Gastrocnemius medialis (tissue), 4 donors: ENCODE measurements at regions not wholly inside any gene's neighbourhood (a gene's known extent, or its start where the extent isn't known, plus 50 kb on each side); places are given as distances from the start of the nearest gene placed in this dataset.

Experiments
- CTCF ChIP-seq, 5 experiments: fragments of 450-650 bp in 3 of 5; fragments of 200-600 bp in 2 of 5; sonication (generic) in 2 of 5; IDR thresholded peaks in 4 of 5; conservative IDR thresholded peaks in 1 of 5; 1 replicate in 4 of 5; 2 replicates in 1 of 5; pipeline ENCODE4 v1.5.1; 2016 to 2019; ENCODE audit warnings: antibody characterized with exemption in 5 of 5, mild to moderate bottlenecking in 3 of 5, moderate library complexity in 3 of 5
- POLR2A ChIP-seq, 2 donors: fragments of 450-650 bp; IDR thresholded peaks; one replicate each; pipeline ENCODE4 v1.6.1; 2017; ENCODE audit warnings: antibody characterized with exemption in 2 of 2, mild to moderate bottlenecking in 2 of 2, moderate library complexity in 2 of 2

GRCh38 chr20:56861590-56861989, 232.5 kb downstream of the TFAP2C start:
- TF ChIP-seq CTCF (IDR thresholded peaks at IDR 0.05 in 4 of 5, conservative IDR thresholded peaks at IDR 0.05 in 1 of 5), result no peak
- no peak for TF ChIP-seq POLR2A (IDR thresholded peaks at IDR 0.05)
